BLaER1 (cell line): ENCODE measurements at regions not wholly inside any gene's neighbourhood (a gene's known extent, or its start where the extent isn't known, plus 50 kb on each side); places are given as distances from the start of the nearest gene placed in this dataset.
"Not testable (repeated sequence)": the region's sequence is repeated elsewhere in the genome, so short reads cannot be mapped to it uniquely, and the experiment has no call there.

ENCODE experiments used
- H3K27ac ChIP-seq: shearing (Covaris generic); formaldehyde crosslinking; 2 replicates; pipeline ENCODE4 v1.8.1; 2022
- H3K27me3 ChIP-seq: shearing (Covaris generic); formaldehyde crosslinking; 2 replicates; pipeline ENCODE4 v1.8.1; 2022
- H3K36me3 ChIP-seq: shearing (Covaris generic); formaldehyde crosslinking; 2 replicates; pipeline ENCODE4 v1.8.1; 2022
- H3K4me1 ChIP-seq: shearing (Covaris generic); formaldehyde crosslinking; 2 replicates; pipeline ENCODE4 v1.8.1; 2022
- H3K4me2 ChIP-seq: shearing (Covaris generic); formaldehyde crosslinking; 2 replicates; pipeline ENCODE4 v1.8.1; 2022
- H3K4me3 ChIP-seq: shearing (Covaris generic); formaldehyde crosslinking; 2 replicates; pipeline ENCODE4 v1.8.1; 2022
- H3K9ac ChIP-seq: shearing (Covaris generic); formaldehyde crosslinking; 2 replicates; pipeline ENCODE4 v1.8.1; 2022
- H3K9me3 ChIP-seq: shearing (Covaris generic); formaldehyde crosslinking; 2 replicates; pipeline ENCODE4 v1.8.1; 2022
- H4K20me1 ChIP-seq: shearing (Covaris generic); formaldehyde crosslinking; 2 replicates; pipeline ENCODE4 v1.8.1; 2022
- Cebpa-rat ChIP-seq: shearing (Covaris generic); IDR thresholded peaks from 2 replicates; pipeline ENCODE4 v1.8.1; 2022

DNA sequence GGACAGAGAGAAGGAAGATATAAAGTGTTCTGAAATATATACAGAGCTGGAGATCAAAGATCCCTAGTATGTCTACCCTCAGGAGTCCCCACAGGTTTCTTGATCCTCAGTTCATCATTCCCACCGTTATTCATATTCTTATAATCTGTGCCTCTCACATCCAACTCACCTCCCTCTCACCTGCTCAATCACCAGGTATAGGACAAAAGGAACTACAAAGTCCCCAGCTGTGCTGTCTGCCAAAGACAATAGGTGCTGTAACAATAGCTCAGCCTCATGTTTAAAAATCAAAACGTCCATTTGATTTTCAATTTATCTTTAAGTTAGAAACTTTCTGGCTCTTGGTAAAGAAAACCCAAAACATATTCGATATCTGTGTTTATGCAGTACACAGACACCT is 121.1 kb upstream of the PKN2 start:
- Histone ChIP-seq H3K4me2 (no peak overlapping the region), H3K9ac (no peak overlapping the region), H3K36me3 (no peaks in the 10 kb centered on the region), H3K27ac (no peak overlapping the region), H3K9me3 (no peaks in the 10 kb centered on the region), H3K4me1 (peaks cover 8% of the 10 kb centered on the region), H3K27me3 (no peaks in the 10 kb centered on the region), H4K20me1 (no peaks in the 10 kb centered on the region), H3K4me3 (no peak overlapping the region)
- TF ChIP-seq Cebpa-rat, result no peak

DNA sequence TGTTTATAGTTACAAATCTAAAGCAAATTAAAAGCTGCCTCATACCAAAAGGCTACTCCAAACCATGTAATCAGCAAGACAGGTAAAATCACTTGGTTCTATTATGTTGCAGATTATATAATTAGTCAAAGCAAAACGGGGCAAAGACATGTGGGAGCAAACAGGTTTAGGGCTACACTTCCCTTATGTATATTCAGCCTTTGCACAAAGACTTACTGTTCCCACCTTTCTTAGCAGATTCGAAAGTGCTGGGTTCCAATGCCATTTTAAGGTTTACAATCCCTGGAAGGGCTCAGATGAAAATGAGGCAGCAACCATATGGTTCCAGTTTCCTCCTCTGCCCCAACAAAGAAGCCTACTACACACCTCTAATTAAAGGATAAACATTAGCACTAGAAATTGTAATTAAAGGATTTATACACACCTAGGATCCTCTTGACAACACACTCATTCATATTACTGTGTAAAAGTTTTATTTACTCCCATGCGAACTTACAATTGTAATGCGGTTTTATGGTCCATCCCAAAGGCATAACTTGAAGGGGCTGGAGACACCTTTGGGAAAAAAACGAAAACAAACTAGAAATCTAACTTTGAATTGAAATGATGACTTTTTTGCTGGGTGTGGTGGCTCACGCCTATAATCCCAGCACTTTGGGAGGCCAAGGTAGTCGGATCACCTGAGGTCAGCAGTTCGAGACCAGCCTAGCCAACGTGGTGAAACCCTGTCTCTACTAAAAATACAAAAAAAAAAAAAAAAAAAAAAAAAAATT is 117.3 kb upstream of the PKN2 start:
- no peak overlapping the region for H3K27ac ChIP-seq
- H3K9ac ChIP-seq, result no peak overlapping the region
- H4K20me1 ChIP-seq, result no peaks in the 10 kb centered on the region
- TF ChIP-seq Cebpa-rat, result no peak
- H3K4me3 ChIP-seq, result no peak overlapping the region
- no peaks in the 10 kb centered on the region for H3K9me3 ChIP-seq
- H3K27me3 ChIP-seq, result no peaks in the 10 kb centered on the region
- no peak overlapping the region for H3K4me2 ChIP-seq
- H3K36me3 ChIP-seq, result no peaks in the 10 kb centered on the region
- no peaks in the 10 kb centered on the region for H3K4me1 ChIP-seq

DNA sequence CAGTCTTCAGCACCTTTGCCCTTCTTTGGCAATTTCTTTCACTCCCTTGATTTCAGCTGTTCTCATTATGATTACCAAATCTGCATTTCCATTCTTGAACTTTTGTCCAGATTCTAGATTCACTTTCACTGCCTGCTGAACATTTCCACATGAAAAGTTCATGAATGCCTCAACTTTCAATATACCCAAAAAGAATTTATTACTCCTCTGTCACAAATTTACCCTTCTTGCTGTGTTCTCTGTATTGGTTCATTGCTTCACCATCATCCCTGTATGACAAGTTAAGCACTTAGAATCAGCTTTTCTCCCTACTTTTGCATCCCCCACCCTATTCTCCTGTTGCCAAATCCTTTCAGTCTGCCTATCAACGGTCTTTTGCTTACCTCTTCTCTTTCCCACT is 112.6 kb upstream of the PKN2 start:
- Histone ChIP-seq H3K27ac (no peak overlapping the region), H3K9me3 (no peaks in the 10 kb centered on the region), H3K27me3 (no peaks in the 10 kb centered on the region), H3K4me3 (no peak overlapping the region), H4K20me1 (no peaks in the 10 kb centered on the region), H3K36me3 (no peaks in the 10 kb centered on the region), H3K4me2 (no peak overlapping the region), H3K4me1 (no peaks in the 10 kb centered on the region), H3K9ac (no peak overlapping the region)
- no peak for TF ChIP-seq Cebpa-rat

DNA sequence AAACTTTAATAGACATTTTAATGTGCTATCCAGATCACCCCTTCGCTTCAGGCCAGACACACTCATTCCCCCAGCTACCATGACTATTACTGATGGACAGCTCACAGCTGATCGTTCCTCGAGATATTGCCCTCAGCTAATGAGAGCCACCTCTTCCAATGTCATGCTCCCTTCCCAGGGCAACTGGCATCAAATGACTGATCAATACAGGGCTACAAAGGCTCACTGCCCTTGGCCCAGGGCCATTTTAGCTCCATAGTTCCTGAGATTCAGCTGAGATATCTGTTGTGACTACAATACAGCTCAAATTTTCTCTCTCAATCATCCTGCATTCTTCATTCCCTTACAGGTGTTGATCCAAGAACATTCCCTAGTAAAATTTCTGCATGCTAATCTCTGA is 104.5 kb upstream of the PKN2 start:
- H3K9me3 ChIP-seq, result no peaks in the 10 kb centered on the region
- no peak for TF ChIP-seq Cebpa-rat
- no peaks in the 10 kb centered on the region for H3K27me3 ChIP-seq
- no peaks in the 10 kb centered on the region for H4K20me1 ChIP-seq
- no peak overlapping the region for H3K4me3 ChIP-seq
- H3K36me3 ChIP-seq, result no peaks in the 10 kb centered on the region
- no peak overlapping the region for H3K9ac ChIP-seq
- no peak overlapping the region for H3K27ac ChIP-seq
- H3K4me2 ChIP-seq, result no peak overlapping the region
- H3K4me1 ChIP-seq, result no peaks in the 10 kb centered on the region

DNA sequence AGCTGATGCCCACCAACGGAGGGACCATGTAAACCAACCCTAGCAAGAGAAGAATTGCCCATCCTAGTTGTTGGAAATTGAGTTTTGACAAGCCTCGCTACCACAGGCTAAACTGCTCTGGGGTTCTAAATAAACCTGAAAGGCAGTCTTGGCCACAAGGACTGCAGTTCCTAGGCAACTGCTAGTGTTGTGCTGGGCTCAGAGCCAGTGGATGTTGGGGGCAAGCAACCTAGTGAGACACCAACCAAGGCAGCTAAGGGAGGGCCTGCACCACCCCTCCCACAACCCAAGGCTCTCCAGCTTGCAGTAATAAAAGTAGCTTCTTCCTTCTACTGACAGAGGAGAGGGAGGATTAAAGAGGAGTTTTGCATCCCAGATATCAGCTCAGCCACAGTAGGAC is 102.4 kb upstream of the PKN2 start:
- TF ChIP-seq Cebpa-rat, result no peak

DNA sequence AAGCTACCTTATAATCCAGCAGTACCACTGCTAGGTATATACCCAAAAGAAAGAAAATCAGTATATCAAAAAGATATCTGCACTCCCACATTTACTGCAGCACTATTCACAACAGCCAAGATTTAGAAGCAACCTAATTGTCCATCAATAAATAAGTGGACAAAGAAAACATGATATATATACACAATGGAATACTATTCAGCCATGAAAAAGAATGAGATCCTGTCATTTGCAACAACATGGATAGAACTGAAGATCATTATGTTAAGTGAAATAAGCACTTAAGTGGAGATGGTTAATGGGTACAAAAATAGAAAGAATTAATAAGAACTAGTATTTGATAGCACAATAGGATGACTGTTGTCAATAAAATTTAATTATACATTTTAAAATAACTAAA is 90.7 kb upstream of the PKN2 start:
- Histone ChIP-seq H3K4me2 (no peak overlapping the region), H3K9me3 (peaks cover 17% of the 10 kb centered on the region), H3K9ac (no peak overlapping the region), H3K4me1 (no peaks in the 10 kb centered on the region), H3K36me3 (no peaks in the 10 kb centered on the region), H3K4me3 (no peak overlapping the region), H4K20me1 (no peaks in the 10 kb centered on the region), H3K27ac (no peak overlapping the region), H3K27me3 (no peaks in the 10 kb centered on the region)
- no peak for TF ChIP-seq Cebpa-rat

More for the DNA sequence above, 102.4 kb upstream of the PKN2 start:
- Histone ChIP-seq H3K4me1 (no peaks in the 10 kb centered on the region), H3K27ac (no peak overlapping the region), H3K4me3 (no peak overlapping the region), H3K27me3 (no peaks in the 10 kb centered on the region), H3K36me3 (no peaks in the 10 kb centered on the region), H3K9ac (no peak overlapping the region), H3K4me2 (no peak overlapping the region), H3K9me3 (no peaks in the 10 kb centered on the region), H4K20me1 (no peaks in the 10 kb centered on the region)

DNA sequence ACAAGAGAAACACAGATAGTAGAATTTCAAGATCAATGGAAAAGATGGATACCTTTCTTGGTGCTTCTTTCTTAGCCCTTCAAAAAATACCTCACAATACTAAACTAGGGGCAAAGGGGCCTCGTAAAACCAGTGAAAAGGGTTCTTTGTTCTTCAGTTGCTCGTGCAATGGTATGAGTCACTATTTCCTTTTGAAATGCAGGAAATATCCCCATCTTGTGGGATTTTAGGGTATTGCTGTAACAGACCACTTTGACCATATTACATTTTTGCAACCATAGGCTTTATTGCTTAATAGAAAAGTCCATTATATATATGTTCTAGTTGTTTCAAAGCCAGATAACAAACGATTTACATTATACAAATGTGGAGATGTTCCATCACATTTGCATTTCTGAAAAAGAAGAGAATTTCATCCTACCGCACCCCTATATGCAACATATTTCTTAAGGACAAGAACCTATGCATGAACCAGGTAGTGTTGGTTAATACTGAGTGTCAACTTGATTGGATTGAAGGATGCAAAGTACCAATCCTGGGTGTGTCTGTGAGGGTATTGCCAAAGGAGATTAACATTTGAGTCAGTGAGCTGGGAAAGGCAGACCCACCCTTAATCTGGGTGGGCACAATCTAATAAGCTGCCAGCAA is 88.6 kb upstream of the PKN2 start:
- Histone ChIP-seq H3K9me3 (peaks cover 24% of the 10 kb centered on the region), H3K27ac (no peak overlapping the region), H3K4me3 (no peak overlapping the region), H3K27me3 (no peaks in the 10 kb centered on the region), H3K9ac (no peak overlapping the region), H3K4me2 (no peak overlapping the region), H4K20me1 (no peaks in the 10 kb centered on the region), H3K36me3 (no peaks in the 10 kb centered on the region), H3K4me1 (no peaks in the 10 kb centered on the region)
- TF ChIP-seq Cebpa-rat, result no peak

DNA sequence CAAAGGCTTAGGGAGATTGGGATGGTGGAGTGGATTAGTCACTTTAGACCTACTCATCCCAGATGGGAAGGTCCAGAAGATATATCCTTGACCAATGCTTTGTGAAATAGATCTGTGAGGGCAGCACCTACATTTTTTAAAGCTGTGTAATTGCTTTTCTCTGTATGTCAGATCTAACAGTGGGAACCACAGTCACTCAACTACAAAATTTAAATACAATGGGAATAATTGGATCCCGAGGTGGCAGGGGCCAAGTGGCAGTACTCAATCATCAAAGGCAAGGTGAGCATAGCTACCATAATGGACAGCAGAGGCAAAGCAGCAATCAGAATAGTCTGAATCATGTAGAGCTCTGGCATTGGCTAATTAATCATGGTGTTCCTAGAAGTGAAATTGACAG is 86.1 kb upstream of the PKN2 start:
- H4K20me1 ChIP-seq, H3K27ac ChIP-seq, H3K9ac ChIP-seq, H3K36me3 ChIP-seq, H3K4me1 ChIP-seq, H3K27me3 ChIP-seq, H3K4me2 ChIP-seq, H3K4me3 ChIP-seq: not testable (repeated sequence)
- peaks cover 24% of the 10 kb centered on the region for H3K9me3 ChIP-seq

DNA sequence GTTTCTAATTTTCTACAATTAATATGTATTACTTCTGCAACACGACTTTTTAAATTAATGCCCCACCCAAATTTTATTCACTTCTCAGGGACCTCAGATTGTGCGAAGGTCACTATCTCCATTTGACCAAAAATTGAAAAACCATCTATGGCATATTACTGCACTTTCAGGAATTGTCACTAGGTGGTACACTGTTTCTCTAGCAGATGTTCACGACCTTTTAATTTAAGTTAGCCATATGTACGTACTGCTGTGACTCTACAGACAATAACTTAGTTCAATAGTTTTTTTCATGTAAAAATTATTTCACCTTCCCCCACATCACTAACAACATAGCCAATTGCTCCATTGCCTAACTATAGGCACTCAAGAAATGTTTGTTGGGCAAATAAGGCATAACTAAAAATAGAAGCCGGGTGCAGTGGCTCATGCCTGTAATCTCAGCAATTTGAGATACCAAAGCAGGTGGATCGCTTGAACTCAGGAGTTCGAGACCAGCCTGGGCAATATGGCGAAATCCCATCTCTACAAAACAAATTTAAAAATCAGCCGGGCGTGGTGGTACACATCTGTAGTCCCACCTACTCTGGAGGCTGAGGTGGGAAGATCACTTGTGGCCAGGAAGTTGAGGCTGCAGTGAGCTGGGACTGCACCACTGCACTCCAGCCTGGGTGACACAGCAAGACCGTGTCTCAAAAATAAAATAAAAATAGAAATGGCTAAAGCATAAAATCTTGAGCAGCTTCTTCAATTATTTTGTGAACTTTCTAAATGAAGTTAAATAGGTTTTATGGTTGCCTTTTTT is 75.7 kb upstream of the PKN2 start:
- H3K27me3 ChIP-seq, result no peaks in the 10 kb centered on the region
- no peaks in the 10 kb centered on the region for H3K4me1 ChIP-seq
- H3K9ac ChIP-seq, result no peak overlapping the region
- no peaks in the 10 kb centered on the region for H4K20me1 ChIP-seq
- H3K4me3 ChIP-seq, result no peak overlapping the region
- no peak for TF ChIP-seq Cebpa-rat
- no peak overlapping the region for H3K4me2 ChIP-seq
- H3K36me3 ChIP-seq, result no peaks in the 10 kb centered on the region
- no peaks in the 10 kb centered on the region for H3K9me3 ChIP-seq
- no peak overlapping the region for H3K27ac ChIP-seq

DNA sequence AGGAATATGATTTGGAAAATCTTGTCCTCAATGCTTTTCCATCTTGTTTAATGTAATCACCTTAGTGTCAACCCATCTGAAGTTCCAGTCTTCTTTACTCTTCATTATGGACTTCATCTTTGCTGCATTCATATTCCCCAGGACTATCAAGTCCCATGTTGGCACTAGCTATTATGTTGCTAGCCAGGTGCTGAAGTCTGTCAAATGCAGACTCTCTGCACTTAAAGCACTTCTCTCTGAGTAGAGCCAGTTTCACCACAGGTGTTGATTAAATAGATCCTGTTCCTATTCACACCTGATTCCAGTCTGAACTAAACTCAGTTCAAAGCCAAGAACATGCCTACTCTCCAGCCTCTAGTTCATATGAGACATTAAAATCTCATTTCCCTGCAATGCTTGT is 75.0 kb upstream of the PKN2 start:
- Histone ChIP-seq H3K27ac (no peak overlapping the region), H3K4me3 (no peak overlapping the region), H3K9me3 (no peaks in the 10 kb centered on the region), H3K9ac (no peak overlapping the region), H3K4me2 (no peak overlapping the region), H3K4me1 (no peaks in the 10 kb centered on the region), H3K27me3 (no peaks in the 10 kb centered on the region), H3K36me3 (no peaks in the 10 kb centered on the region), H4K20me1 (no peaks in the 10 kb centered on the region)
- no peak for TF ChIP-seq Cebpa-rat
